Vagina (tissue), 2 donors: ENCODE measurements at regions not wholly inside any gene's neighbourhood (a gene's known extent, or its start where the extent isn't known, plus 50 kb on each side); places are given as distances from the start of the nearest gene placed in this dataset.
A peak's percentile ranks its signal among the peaks of the same experiment; 100 is the strongest.

Experiments
- DNase-seq, 2 donors: peaks; one replicate each; pipeline ENCODE4 v3.0.0-alpha.2; 2017; ENCODE audit errors: extremely low spot score in 2 of 2
- H3K27ac ChIP-seq: fragments of 200-600 bp; sonication (generic); one replicate; pipeline ENCODE4 v1.5.1; 2019
- H3K27me3 ChIP-seq: fragments of 200-600 bp; sonication (generic); one replicate; pipeline ENCODE4 v1.5.1; 2019
- H3K36me3 ChIP-seq, 2 donors: fragments of 200-600 bp; sonication (generic); one replicate each; pipeline ENCODE4 v1.5.1; 2017 to 2019
- H3K4me1 ChIP-seq: fragments of 200-600 bp; sonication (generic); one replicate; pipeline ENCODE4 v1.5.1; 2019
- H3K4me3 ChIP-seq, 2 donors: fragments of 200-600 bp; sonication (generic); 1 replicate in 1 of 2; 2 replicates in 1 of 2; pipeline ENCODE4 v1.5.1; 2016 to 2019
- H3K9me3 ChIP-seq: fragments of 200-600 bp; sonication (generic); one replicate; pipeline ENCODE4 v1.5.1; 2019
- POLR2A ChIP-seq, 2 donors: fragments of 450-650 bp; IDR thresholded peaks; one replicate each; pipeline ENCODE4 v1.6.1; 2017; ENCODE audit warnings: antibody characterized with exemption in 2 of 2, mild to moderate bottlenecking in 2 of 2, moderate library complexity in 2 of 2
- POLR2AphosphoS5 ChIP-seq, 2 donors: sonication (generic); formaldehyde crosslinking; IDR thresholded peaks; one replicate each; pipeline ENCODE4 v1.9.0; 2017; ENCODE audit warnings: antibody characterized with exemption in 2 of 2, mild to moderate bottlenecking in 2 of 2, low read depth in 1 of 2; ENCODE audit not compliant: insufficient read depth in 1 of 2
- intact Hi-C: fragments of 100-400 bp; cut with DNase I; formaldehyde crosslinking; loops from one replicate; pipeline ENCODE4 v1.15.1; 2023
- TF ChIP-seq, protein P1 (sequence below), 3 experiments: fragments of 450-650 bp in 2 of 3; fragments of 200-600 bp in 1 of 3; sonication (generic) in 1 of 3; IDR thresholded peaks; one replicate each; pipeline ENCODE4 v1.5.1; 2017 to 2019; ENCODE audit warnings: antibody characterized with exemption in 3 of 3, mild to moderate bottlenecking in 2 of 3, moderate library complexity in 2 of 3

DNA sequence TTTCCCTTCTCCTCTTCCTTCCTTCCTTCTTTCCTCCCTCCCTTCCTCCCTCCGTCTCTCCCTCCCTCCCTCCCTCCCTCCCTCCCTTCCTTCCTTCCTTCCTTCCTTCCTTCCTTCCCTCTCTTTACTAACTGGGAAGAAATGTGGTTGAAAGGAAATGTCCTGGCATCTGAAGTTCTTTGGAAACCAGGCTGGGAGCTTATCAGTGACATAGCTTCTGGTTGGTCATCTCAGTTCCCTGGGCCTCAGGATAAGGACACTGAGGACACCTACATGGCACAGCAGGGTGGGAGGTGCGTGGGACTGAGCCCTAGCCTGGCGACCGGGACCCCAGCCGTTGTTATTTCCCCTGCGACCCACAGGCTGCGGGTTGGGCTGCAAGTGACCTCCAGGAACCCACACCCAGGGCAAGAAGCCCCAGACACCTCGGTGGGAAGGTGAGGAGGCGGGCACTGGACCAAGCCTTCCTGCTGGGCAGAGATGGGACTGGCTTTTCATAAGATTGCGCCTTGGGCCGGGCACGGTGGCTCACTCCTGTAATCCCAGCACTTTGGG, 1486.5 kb downstream of the TBC1D22A start:
- intact Hi-C loops = no loop called here
- Histone ChIP-seq H3K27me3 (no peaks in the 10 kb centered on the region), H3K9me3 (no peaks in the 10 kb centered on the region), H3K36me3 (no peaks in the 10 kb centered on the region), H3K27ac (no peak overlapping the region), H3K4me3 (no peak overlapping the region), H3K4me1 (peaks cover 2% of the 10 kb centered on the region)
- TF ChIP-seq, protein P1, sequence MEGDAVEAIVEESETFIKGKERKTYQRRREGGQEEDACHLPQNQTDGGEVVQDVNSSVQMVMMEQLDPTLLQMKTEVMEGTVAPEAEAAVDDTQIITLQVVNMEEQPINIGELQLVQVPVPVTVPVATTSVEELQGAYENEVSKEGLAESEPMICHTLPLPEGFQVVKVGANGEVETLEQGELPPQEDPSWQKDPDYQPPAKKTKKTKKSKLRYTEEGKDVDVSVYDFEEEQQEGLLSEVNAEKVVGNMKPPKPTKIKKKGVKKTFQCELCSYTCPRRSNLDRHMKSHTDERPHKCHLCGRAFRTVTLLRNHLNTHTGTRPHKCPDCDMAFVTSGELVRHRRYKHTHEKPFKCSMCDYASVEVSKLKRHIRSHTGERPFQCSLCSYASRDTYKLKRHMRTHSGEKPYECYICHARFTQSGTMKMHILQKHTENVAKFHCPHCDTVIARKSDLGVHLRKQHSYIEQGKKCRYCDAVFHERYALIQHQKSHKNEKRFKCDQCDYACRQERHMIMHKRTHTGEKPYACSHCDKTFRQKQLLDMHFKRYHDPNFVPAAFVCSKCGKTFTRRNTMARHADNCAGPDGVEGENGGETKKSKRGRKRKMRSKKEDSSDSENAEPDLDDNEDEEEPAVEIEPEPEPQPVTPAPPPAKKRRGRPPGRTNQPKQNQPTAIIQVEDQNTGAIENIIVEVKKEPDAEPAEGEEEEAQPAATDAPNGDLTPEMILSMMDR (IDR thresholded peaks at IDR 0.05) = no peak
- TF ChIP-seq POLR2AphosphoS5 (IDR thresholded peaks at IDR 0.05; ENCODE audit: insufficient read depth in 1 of 2, low read depth in 1 of 2) (no peak), POLR2A (IDR thresholded peaks at IDR 0.05) (no peak)
- DNase-seq = no peak

DNA sequence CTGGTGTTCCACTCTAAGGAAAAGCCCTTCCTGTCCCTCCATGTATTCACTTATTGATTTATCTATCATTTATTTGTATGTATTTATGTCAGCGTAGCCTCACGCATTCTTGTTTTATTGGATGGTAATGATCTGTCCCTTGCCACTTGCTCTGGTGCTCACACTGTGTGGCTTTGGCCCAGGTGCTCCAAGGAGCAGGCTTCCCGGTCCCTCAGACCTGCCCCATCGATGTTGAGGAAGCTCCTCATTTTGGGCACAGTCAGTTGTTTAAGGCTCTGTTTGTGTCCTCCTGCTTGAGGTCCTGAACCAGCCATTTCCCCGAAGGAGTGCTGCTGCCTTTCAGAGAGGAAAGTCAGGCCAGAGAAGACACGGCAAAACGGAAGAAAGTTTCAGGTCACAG, 1485.4 kb downstream of the TBC1D22A start:
- Histone ChIP-seq H3K4me1 (no peaks in the 10 kb centered on the region), H3K9me3 (no peaks in the 10 kb centered on the region), H3K27ac (no peak overlapping the region), H3K27me3 (no peaks in the 10 kb centered on the region), H3K36me3 (no peaks in the 10 kb centered on the region), H3K4me3 (no peak overlapping the region)
- intact Hi-C loops = no loop called here
- DNase-seq = no peak
- TF ChIP-seq POLR2AphosphoS5 (IDR thresholded peaks at IDR 0.05; ENCODE audit: insufficient read depth in 1 of 2, low read depth in 1 of 2) = no peak
- TF ChIP-seq, protein P1 (IDR thresholded peaks at IDR 0.05) = no peak

DNA sequence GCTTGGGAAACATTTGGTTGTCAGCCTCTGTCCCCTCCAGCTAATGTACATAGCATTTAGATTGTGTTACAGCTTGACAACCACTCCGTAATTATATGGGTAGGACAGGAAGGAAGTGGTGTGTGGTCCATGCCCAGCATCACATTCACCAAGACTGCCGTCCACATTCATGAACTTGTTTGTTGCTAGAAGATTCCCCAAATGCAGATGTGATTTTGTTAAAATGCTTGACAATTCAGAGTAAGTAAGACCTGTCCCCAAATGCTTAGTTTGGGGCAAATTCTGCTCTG, 1482.7 kb downstream of the TBC1D22A start:
- Histone ChIP-seq H3K4me3 (no peak overlapping the region), H3K4me1 (no peaks in the 10 kb centered on the region), H3K36me3 (no peaks in the 10 kb centered on the region), H3K27me3 (no peaks in the 10 kb centered on the region), H3K9me3 (no peaks in the 10 kb centered on the region), H3K27ac (no peak overlapping the region)
- DNase-seq = no peak
- intact Hi-C loops = no loop called here
- TF ChIP-seq POLR2AphosphoS5 (IDR thresholded peaks at IDR 0.05; ENCODE audit: insufficient read depth in 1 of 2, low read depth in 1 of 2) (no peak), POLR2A (IDR thresholded peaks at IDR 0.05) (no peak)
- TF ChIP-seq, protein P1 (IDR thresholded peaks at IDR 0.05) = no peak

DNA sequence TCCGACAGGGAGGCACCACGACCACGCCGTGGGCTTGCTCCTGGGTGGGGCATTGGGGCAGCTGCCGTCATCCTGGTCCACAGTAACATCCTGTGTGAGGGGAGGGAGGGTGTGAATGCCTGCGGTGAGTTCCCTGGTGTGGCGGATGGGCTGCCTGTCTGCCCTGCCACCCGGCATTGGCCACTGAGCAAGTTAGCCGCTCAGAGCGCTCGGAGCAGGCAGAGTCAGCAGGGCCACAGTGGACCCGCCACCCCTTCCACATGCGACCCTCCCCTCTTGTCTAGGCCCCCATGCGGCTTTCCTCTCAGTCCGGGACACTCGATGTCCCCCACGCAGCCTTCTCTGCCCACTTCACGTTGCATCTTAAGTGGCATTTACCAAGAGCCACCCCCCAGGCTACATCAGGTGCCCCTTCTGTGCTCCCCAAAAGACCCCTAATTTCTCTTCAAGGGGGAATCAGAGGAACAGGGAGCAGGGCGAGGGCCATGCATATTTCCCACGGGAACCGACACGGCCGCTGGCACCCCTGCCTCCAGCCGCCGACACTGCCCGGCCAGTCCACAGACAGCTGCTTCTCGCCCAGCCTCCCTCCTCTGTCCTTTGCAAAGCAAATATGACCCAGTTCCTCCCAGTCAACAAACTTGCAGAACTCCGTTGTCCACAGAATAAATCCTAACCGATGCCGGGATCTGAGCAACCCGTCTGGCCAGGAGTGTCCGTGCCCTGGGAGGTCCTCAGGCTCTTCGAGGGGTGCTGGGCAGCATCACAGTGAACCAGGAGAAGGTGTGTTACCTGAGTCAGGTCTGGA, 1482.1 kb downstream of the TBC1D22A start:
- no peak for DNase-seq
- H3K27ac ChIP-seq = no peak overlapping the region
- TF ChIP-seq POLR2AphosphoS5 (IDR thresholded peaks at IDR 0.05; ENCODE audit: insufficient read depth in 1 of 2, low read depth in 1 of 2) (no peak), POLR2A (IDR thresholded peaks at IDR 0.05) (no peak)
- TF ChIP-seq, protein P1 (IDR thresholded peaks at IDR 0.05) = no peak

DNA sequence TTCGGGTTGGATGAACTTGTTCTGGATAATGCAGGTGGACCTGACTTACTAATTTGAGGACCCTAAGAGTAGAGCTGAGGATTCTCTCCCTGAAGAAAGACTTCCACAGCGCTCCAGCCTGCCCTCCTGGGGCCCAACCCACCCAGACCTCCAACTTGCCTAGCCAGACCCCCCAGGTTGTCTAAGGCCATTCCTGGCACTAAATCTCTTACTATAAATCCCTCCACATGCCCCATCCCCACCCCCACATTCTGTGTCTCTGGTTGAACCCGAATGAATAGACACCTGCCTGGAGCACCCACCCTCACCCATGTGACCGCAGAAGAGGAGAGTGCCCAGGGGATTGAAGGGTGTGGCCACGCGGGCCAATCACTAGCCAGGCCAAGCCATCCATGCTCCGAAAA, 1480.0 kb downstream of the TBC1D22A start:
- TF ChIP-seq, protein P1 (IDR thresholded peaks at IDR 0.05) = no peak
- H3K4me3 ChIP-seq = no peak overlapping the region
- no peak overlapping the region for H3K27ac ChIP-seq
- H3K36me3 ChIP-seq = no peaks in the 10 kb centered on the region
- intact Hi-C loops = no loop called here
- peak in 1 of 2 donors; percentile 72 for DNase-seq
- H3K4me1 ChIP-seq = no peaks in the 10 kb centered on the region
- H3K27me3 ChIP-seq = no peaks in the 10 kb centered on the region
- H3K9me3 ChIP-seq = no peaks in the 10 kb centered on the region

More for the DNA sequence above, 1482.1 kb downstream of the TBC1D22A start:
- no peaks in the 10 kb centered on the region for H3K36me3 ChIP-seq
- no peak overlapping the region for H3K4me3 ChIP-seq
- intact Hi-C loops = no loop called here
- no peaks in the 10 kb centered on the region for H3K9me3 ChIP-seq
- no peaks in the 10 kb centered on the region for H3K4me1 ChIP-seq
- no peaks in the 10 kb centered on the region for H3K27me3 ChIP-seq
